ENCODE measurements at regions not wholly inside any gene's neighbourhood (a gene's known extent, or its start where the extent isn't known, plus 50 kb on each side); places are given as distances from the start of the nearest gene placed in this dataset.
A peak's percentile ranks its signal among the peaks of the same experiment; 100 is the strongest.
"Not testable (repeated sequence)": the region's sequence is repeated elsewhere in the genome, so short reads cannot be mapped to it uniquely, and the experiment has no call there.

DNA sequence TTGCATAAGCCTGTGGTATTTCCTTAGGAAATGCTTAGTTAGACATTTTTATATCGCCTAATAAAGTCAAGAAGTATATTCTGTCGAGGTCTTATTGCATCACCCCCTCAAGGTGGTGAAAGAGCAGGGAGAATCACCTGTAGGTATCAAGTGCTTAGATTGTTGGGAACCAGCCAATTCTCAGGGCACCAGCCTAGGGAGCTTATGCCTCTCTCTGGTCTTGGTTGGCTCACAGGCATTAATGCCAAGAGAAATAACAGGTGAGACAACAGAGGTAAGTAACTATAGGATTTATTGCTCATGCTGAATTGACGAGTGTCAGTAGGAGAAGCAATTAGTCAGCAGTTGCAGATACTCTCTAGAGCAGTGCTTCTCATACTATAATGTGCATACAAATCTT is 663.3 kb upstream of the ZNF804A start:
- Mint-ChIP-seq H3K9me3 (peaks cover 16% of the 10 kb centered on the region), H3K27me3 (no peaks in the 10 kb centered on the region), H3K4me1 (no peaks in the 10 kb centered on the region), H3K4me3 (no peak overlapping the region), H3K27ac (no peak overlapping the region), H3K36me3 (no peaks in the 10 kb centered on the region)
- ATAC-seq = no peak

DNA sequence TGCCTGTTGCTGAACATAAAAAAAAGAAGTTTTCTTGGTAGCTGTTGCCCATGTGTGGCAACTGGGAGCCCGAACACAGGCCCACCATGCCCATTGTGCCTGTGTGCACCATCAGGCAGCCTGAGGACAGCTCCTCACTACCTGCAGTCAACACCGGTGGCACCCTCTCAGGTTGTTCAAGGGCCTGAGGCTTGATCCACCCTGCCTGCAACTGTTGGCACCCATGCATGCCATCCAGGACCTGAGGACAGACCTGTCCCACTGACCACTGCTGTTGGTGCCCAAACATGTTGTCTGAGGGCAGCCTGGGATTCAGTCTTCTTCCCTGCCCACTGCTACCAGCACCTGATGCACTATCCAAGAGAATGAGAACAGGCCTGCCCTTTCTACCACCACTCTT is 661.1 kb upstream of the ZNF804A start:
- Mint-ChIP-seq H3K4me3 (no peak overlapping the region), H3K27ac (no peak overlapping the region), H3K27me3 (no peaks in the 10 kb centered on the region), H3K4me1 (no peaks in the 10 kb centered on the region), H3K9me3 (peaks cover 16% of the 10 kb centered on the region), H3K36me3 (no peaks in the 10 kb centered on the region)
- ATAC-seq = no peak

- no peak for ATAC-seq
- peaks cover 6% of the 10 kb centered on the region for H3K9me3 Mint-ChIP-seq
- no peaks in the 10 kb centered on the region for H3K27me3 Mint-ChIP-seq
- H3K27ac Mint-ChIP-seq = no peak overlapping the region
- H3K36me3 Mint-ChIP-seq = no peaks in the 10 kb centered on the region
- H3K4me1 Mint-ChIP-seq = no peaks in the 10 kb centered on the region
- no peak overlapping the region for H3K4me3 Mint-ChIP-seq
These were observed 652.1 kb upstream of the ZNF804A start for GRCh38 chr2:183946193-183946592.

GRCh38 chr2:183948861-183949260 is 649.5 kb upstream of the ZNF804A start:
- Mint-ChIP-seq H3K4me1 (no peaks in the 10 kb centered on the region), H3K9me3 (peaks cover 3% of the 10 kb centered on the region), H3K36me3 (no peaks in the 10 kb centered on the region), H3K4me3 (no peak overlapping the region), H3K27ac (no peak overlapping the region), H3K27me3 (no peaks in the 10 kb centered on the region)
- no peak for ATAC-seq

DNA sequence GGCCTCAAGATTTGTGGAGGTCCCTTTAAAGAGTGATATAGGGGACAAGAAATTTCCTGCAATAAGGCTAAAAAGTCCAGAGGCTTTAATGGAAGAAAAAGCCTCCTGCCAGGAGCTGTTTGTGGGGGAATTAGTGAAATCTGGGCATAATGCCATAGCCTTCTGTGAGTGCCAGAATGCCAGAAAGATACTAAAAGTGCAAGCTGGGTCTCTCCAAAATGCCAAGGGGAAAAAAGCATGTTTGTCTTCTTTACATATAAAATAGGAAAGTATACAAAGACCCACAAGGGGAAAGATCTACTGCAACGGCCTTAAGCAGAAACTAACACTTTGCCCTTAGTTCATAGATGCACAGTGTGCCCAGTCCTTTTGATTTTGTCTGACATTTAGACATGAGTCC is 647.7 kb upstream of the ZNF804A start:
- no peaks in the 10 kb centered on the region for H3K4me1 Mint-ChIP-seq
- no peak for ATAC-seq
- peaks cover 3% of the 10 kb centered on the region for H3K9me3 Mint-ChIP-seq
- no peaks in the 10 kb centered on the region for H3K27me3 Mint-ChIP-seq
- H3K36me3 Mint-ChIP-seq = no peaks in the 10 kb centered on the region
- no peak overlapping the region for H3K4me3 Mint-ChIP-seq
- no peak overlapping the region for H3K27ac Mint-ChIP-seq

DNA sequence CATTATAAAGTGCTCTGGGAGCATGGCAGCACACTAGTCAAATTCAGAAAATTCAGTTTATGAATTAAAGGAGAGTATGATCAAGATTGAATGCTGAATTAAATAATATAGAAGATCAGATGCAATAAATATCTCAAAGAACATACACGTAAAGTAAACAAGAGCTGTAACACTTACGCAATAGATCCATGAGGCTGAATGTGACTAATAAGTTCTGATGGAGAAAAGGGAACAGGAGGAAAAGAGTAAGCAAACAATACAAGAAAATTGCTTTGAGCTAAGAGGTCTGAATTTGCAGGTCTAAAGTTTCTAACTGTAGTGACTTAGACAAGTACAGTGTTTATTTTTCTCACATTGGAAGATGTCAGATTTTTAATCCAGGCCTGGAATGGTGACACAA is 646.7 kb upstream of the ZNF804A start:
- no peak for ATAC-seq
- H3K4me3 Mint-ChIP-seq = no peak overlapping the region
- no peaks in the 10 kb centered on the region for H3K4me1 Mint-ChIP-seq
- no peaks in the 10 kb centered on the region for H3K36me3 Mint-ChIP-seq
- H3K27me3 Mint-ChIP-seq = no peaks in the 10 kb centered on the region
- H3K27ac Mint-ChIP-seq = no peak overlapping the region
- peaks cover 3% of the 10 kb centered on the region for H3K9me3 Mint-ChIP-seq

DNA sequence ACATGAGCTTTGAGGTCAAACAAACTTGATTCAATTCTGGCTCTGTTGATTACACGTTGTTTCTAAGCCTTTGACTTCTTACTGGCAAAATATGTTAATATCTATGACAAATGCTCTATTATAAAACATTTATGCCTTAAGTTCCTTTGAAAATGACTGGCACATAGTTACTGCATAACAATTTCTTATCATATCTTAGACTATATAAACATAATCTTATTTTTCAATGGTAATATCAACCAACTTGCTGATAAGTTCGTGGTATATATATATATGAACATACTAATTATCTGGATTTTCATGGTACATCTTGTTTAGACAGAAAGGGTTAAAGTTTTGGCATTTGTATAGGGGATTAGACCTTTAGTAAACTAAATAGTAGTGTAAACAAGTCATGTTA is 645.6 kb upstream of the ZNF804A start:
- H3K27me3 Mint-ChIP-seq = no peaks in the 10 kb centered on the region
- no peak overlapping the region for H3K4me3 Mint-ChIP-seq
- no peak overlapping the region for H3K27ac Mint-ChIP-seq
- peaks cover 3% of the 10 kb centered on the region for H3K9me3 Mint-ChIP-seq
- H3K36me3 Mint-ChIP-seq = no peaks in the 10 kb centered on the region
- no peak for ATAC-seq
- H3K4me1 Mint-ChIP-seq = no peaks in the 10 kb centered on the region

GRCh38 chr2:183963609-183964008 is 634.7 kb upstream of the ZNF804A start:
- no peak overlapping the region for H3K27ac Mint-ChIP-seq
- no peak for ATAC-seq
- H3K9me3 Mint-ChIP-seq = no peaks in the 10 kb centered on the region
- no peaks in the 10 kb centered on the region for H3K4me1 Mint-ChIP-seq
- H3K4me3 Mint-ChIP-seq = no peak overlapping the region
- H3K36me3 Mint-ChIP-seq = no peaks in the 10 kb centered on the region
- no peaks in the 10 kb centered on the region for H3K27me3 Mint-ChIP-seq

- Mint-ChIP-seq H3K4me1 (no peaks in the 10 kb centered on the region), H3K36me3 (no peaks in the 10 kb centered on the region), H3K4me3 (no peak overlapping the region), H3K27ac (no peak overlapping the region), H3K9me3 (no peaks in the 10 kb centered on the region), H3K27me3 (no peaks in the 10 kb centered on the region)
- no peak for ATAC-seq
These were observed 633.8 kb upstream of the ZNF804A start for GRCh38 chr2:183964565-183964964.

- H3K27me3 Mint-ChIP-seq = no peaks in the 10 kb centered on the region
- H3K4me3 Mint-ChIP-seq = no peak overlapping the region
- peak; percentile 47 for ATAC-seq
These were observed 630.6 kb upstream of the ZNF804A start for GRCh38 chr2:183967756-183968155.

GRCh38 chr2:183975676-183976075 is 622.7 kb upstream of the ZNF804A start:
- H3K9me3 Mint-ChIP-seq, H3K27ac Mint-ChIP-seq, H3K4me1 Mint-ChIP-seq, H3K36me3 Mint-ChIP-seq, H3K4me3 Mint-ChIP-seq, H3K27me3 Mint-ChIP-seq, ATAC-seq: not testable (repeated sequence)

More at GRCh38 chr2:183967756-183968155, 630.6 kb upstream of the ZNF804A start:
- no peaks in the 10 kb centered on the region for H3K9me3 Mint-ChIP-seq
- H3K36me3 Mint-ChIP-seq = no peaks in the 10 kb centered on the region
- no peaks in the 10 kb centered on the region for H3K4me1 Mint-ChIP-seq
- no peak overlapping the region for H3K27ac Mint-ChIP-seq

- H3K4me3 Mint-ChIP-seq = no peak overlapping the region
- H3K36me3 Mint-ChIP-seq = no peaks in the 10 kb centered on the region
- no peaks in the 10 kb centered on the region for H3K4me1 Mint-ChIP-seq
- ATAC-seq = no peak
- no peaks in the 10 kb centered on the region for H3K27me3 Mint-ChIP-seq
- no peaks in the 10 kb centered on the region for H3K9me3 Mint-ChIP-seq
- H3K27ac Mint-ChIP-seq = no peak overlapping the region
These were observed 613.5 kb upstream of the ZNF804A start for GRCh38 chr2:183984871-183985270.

GRCh38 chr2:183991968-183992367 is 606.4 kb upstream of the ZNF804A start:
- no peak for ATAC-seq
- no peak overlapping the region for H3K27ac Mint-ChIP-seq
- no peak overlapping the region for H3K4me3 Mint-ChIP-seq
- H3K4me1 Mint-ChIP-seq = no peaks in the 10 kb centered on the region
- no peaks in the 10 kb centered on the region for H3K9me3 Mint-ChIP-seq
- H3K36me3 Mint-ChIP-seq = no peaks in the 10 kb centered on the region
- H3K27me3 Mint-ChIP-seq = no peaks in the 10 kb centered on the region

GRCh38 chr2:183993052-183993451 is 605.3 kb upstream of the ZNF804A start:
- Mint-ChIP-seq H3K36me3 (no peaks in the 10 kb centered on the region), H3K4me1 (no peaks in the 10 kb centered on the region), H3K27ac (no peak overlapping the region), H3K4me3 (no peak overlapping the region), H3K27me3 (no peaks in the 10 kb centered on the region), H3K9me3 (no peaks in the 10 kb centered on the region)
- no peak for ATAC-seq

- H3K36me3 Mint-ChIP-seq = no peaks in the 10 kb centered on the region
- H3K27ac Mint-ChIP-seq = no peak overlapping the region
- no peak overlapping the region for H3K4me3 Mint-ChIP-seq
- no peak for ATAC-seq
- H3K4me1 Mint-ChIP-seq = no peaks in the 10 kb centered on the region
- H3K27me3 Mint-ChIP-seq = no peaks in the 10 kb centered on the region
- no peaks in the 10 kb centered on the region for H3K9me3 Mint-ChIP-seq
These were observed 602.7 kb upstream of the ZNF804A start for GRCh38 chr2:183995632-183996031.

GRCh38 chr2:183996825-183997793 is 601.2 kb upstream of the ZNF804A start:
- H3K36me3 Mint-ChIP-seq = no peaks in the 10 kb centered on the region
- ATAC-seq = no peak
- H3K4me1 Mint-ChIP-seq = no peaks in the 10 kb centered on the region
- H3K4me3 Mint-ChIP-seq = no peak overlapping the region
- H3K27ac Mint-ChIP-seq = no peak overlapping the region
- no peaks in the 10 kb centered on the region for H3K9me3 Mint-ChIP-seq
- no peaks in the 10 kb centered on the region for H3K27me3 Mint-ChIP-seq

Measured in stimulated activated memory B cell treated with anti-CD40 and anti-IgM and Interleukin-4, amounts not matched to agents 10 μg/mL and 1 μg/mL and 100 μg/mL, for 72 hours (primary cell).